HL-60 (cell line): ENCODE measurements at regions not wholly inside any gene's neighbourhood (a gene's known extent, or its start where the extent isn't known, plus 50 kb on each side); places are given as distances from the start of the nearest gene placed in this dataset.

Experiments used
- POLR2AphosphoS5 ChIP-seq: IDR thresholded peaks from 2 replicates; pipeline ENCODE4 v1.6.1; 2012; ENCODE audit warnings: low read depth
- REST ChIP-seq: IDR thresholded peaks from 2 replicates; pipeline ENCODE4 v1.6.1; 2012; ENCODE audit warnings: low read depth; ENCODE audit not compliant: insufficient replicate concordance
- TF ChIP-seq, protein P1 (sequence below): IDR thresholded peaks from one replicate; pipeline ENCODE4 v1.5.1; 2011; ENCODE audit warnings: low read length, control low read depth, inconsistent platforms; ENCODE audit not compliant: insufficient read depth

DNA sequence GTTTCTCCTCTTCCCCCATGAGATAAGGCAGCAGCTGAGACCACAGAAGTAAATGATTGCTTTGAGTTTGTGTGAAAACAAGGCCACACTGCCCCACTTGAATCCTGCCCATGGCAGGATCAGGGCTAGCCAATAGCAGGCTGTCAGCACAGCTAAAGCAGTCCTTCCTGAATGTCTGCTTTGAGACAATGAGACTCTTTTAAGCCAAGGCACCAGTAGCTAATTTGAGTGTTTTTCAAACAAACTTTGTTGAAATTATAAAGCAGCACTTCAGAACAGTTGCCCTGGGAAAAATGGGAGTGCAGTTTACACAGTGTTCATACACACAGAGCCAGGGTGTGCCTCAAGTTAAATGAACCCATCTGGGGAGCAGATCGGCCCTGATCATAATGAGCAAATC lies 103.5 kb upstream of the OR5AK2 start:
- TF ChIP-seq, protein P1, sequence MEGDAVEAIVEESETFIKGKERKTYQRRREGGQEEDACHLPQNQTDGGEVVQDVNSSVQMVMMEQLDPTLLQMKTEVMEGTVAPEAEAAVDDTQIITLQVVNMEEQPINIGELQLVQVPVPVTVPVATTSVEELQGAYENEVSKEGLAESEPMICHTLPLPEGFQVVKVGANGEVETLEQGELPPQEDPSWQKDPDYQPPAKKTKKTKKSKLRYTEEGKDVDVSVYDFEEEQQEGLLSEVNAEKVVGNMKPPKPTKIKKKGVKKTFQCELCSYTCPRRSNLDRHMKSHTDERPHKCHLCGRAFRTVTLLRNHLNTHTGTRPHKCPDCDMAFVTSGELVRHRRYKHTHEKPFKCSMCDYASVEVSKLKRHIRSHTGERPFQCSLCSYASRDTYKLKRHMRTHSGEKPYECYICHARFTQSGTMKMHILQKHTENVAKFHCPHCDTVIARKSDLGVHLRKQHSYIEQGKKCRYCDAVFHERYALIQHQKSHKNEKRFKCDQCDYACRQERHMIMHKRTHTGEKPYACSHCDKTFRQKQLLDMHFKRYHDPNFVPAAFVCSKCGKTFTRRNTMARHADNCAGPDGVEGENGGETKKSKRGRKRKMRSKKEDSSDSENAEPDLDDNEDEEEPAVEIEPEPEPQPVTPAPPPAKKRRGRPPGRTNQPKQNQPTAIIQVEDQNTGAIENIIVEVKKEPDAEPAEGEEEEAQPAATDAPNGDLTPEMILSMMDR: no peak
- TF ChIP-seq POLR2AphosphoS5: no peak
- no peak for TF ChIP-seq REST
